ENCODE measurements at regions not wholly inside any gene's neighbourhood (a gene's known extent, or its start where the extent isn't known, plus 50 kb on each side); places are given as distances from the start of the nearest gene placed in this dataset.

DNA sequence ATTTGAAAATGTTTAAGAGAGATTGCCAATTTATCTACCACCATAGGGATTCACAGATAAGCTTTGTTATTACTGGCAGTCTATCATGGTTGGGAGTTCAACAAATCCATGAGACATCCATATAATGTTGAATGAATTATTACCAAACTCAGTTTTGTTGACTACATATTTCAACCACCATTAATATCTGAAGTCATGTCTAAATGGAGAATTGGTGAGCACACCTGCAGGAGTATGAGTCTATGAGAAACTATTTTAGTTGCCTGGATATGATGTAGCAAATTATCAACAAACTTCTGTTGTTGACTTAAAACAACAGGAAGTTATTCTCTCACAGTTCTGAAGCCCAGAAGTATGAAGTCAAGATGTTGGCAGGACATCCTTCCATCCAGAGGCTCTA is 126.8 kb upstream of the FBXL7 start:
- no peaks in the 10 kb centered on the region for H3K36me3 ChIP-seq (ENCODE audit: control insufficient read depth in 2 of 2, extremely low read depth in 1 of 2, insufficient read depth in 2 of 2, low read length in 2 of 2)
- no peaks in the 10 kb centered on the region for H3K27me3 ChIP-seq (ENCODE audit: control insufficient read depth, extremely low read depth, insufficient read depth, low read length)
- dilution Hi-C loops (cut with MboI; ENCODE audit: extremely low pct_ligation_motif_present, low sequenced_read_pairs), result no loop called here
- H3K9ac ChIP-seq (ENCODE audit: control insufficient read depth, extremely low read depth, insufficient read depth, low read length), result no peak overlapping the region
- no peaks in the 10 kb centered on the region for H4K20me1 ChIP-seq (ENCODE audit: control insufficient read depth, extremely low read depth, insufficient read depth, low read length)
- H3K4me2 ChIP-seq (ENCODE audit: control insufficient read depth, extremely low read depth, insufficient read depth, low read depth, low read length), result no peak overlapping the region
- no peaks in the 10 kb centered on the region for H3K4me1 ChIP-seq (ENCODE audit: control insufficient read depth, extremely low read depth, insufficient read depth, low read length)
- DNase-seq (ENCODE audit: low read depth, low spot score) (no peak), FAIRE-seq (no peak)
- no peak overlapping the region for H3K27ac ChIP-seq (ENCODE audit: control insufficient read depth, insufficient read depth, low read length)
- no peak overlapping the region for H2AFZ ChIP-seq (ENCODE audit: control insufficient read depth, low read length)
- TF ChIP-seq EZH2 (IDR thresholded peaks at IDR 0.05; ENCODE audit: low read length), result no peak
- TF ChIP-seq, protein P1, sequence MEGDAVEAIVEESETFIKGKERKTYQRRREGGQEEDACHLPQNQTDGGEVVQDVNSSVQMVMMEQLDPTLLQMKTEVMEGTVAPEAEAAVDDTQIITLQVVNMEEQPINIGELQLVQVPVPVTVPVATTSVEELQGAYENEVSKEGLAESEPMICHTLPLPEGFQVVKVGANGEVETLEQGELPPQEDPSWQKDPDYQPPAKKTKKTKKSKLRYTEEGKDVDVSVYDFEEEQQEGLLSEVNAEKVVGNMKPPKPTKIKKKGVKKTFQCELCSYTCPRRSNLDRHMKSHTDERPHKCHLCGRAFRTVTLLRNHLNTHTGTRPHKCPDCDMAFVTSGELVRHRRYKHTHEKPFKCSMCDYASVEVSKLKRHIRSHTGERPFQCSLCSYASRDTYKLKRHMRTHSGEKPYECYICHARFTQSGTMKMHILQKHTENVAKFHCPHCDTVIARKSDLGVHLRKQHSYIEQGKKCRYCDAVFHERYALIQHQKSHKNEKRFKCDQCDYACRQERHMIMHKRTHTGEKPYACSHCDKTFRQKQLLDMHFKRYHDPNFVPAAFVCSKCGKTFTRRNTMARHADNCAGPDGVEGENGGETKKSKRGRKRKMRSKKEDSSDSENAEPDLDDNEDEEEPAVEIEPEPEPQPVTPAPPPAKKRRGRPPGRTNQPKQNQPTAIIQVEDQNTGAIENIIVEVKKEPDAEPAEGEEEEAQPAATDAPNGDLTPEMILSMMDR (optimal IDR thresholded peaks at IDR 0.05 in 1 of 3, IDR thresholded peaks at IDR 0.05 in 1 of 3, conservative IDR thresholded peaks at IDR 0.05 in 1 of 3; ENCODE audit: extremely low read depth in 1 of 3, insufficient read depth in 2 of 3, low read length in 3 of 3), result no peak
- H3K9me3 ChIP-seq (ENCODE audit: control insufficient read depth, low read depth, low read length), result peaks cover 2% of the 10 kb centered on the region
- H3K9me1 ChIP-seq (ENCODE audit: control insufficient read depth, extremely low read depth, insufficient read depth, low read length), result no peaks in the 10 kb centered on the region
- no peak overlapping the region for H3K4me3 ChIP-seq (ENCODE audit: control insufficient read depth in 2 of 3, extremely low read depth in 1 of 3, insufficient read depth in 2 of 3, low read depth in 1 of 3, low read length in 3 of 3)
- no peaks in the 10 kb centered on the region for H3K79me2 ChIP-seq (ENCODE audit: control insufficient read depth, insufficient read depth, low read length)

DNA sequence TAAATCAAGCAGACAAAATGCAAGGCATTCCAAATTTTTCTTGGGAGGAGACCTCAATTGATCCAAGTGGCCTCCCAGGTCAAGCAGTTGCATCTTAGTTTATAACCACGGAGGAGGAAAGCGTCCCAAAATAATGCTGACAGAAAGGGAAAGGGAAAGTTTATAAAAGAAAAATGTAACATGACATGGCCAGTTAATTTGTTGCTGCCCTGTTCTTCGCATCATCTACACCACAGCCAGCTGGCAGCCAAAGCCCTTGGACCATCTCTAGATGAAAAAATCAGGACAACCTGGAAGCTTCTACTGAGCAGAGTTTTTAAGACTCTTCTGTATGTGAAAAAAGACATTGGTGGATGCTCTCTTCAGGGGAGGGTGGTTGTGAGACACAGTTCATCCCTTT is 128.8 kb upstream of the FBXL7 start:
- Histone ChIP-seq H4K20me1 (ENCODE audit: control insufficient read depth, extremely low read depth, insufficient read depth, low read length) (no peaks in the 10 kb centered on the region), H3K36me3 (ENCODE audit: control insufficient read depth in 2 of 2, extremely low read depth in 1 of 2, insufficient read depth in 2 of 2, low read length in 2 of 2) (no peaks in the 10 kb centered on the region), H3K9ac (ENCODE audit: control insufficient read depth, extremely low read depth, insufficient read depth, low read length) (no peak overlapping the region), H3K27ac (ENCODE audit: control insufficient read depth, insufficient read depth, low read length) (no peak overlapping the region), H3K9me3 (ENCODE audit: control insufficient read depth, low read depth, low read length) (peaks cover 2% of the 10 kb centered on the region), H3K4me1 (ENCODE audit: control insufficient read depth, extremely low read depth, insufficient read depth, low read length) (no peaks in the 10 kb centered on the region), H3K79me2 (ENCODE audit: control insufficient read depth, insufficient read depth, low read length) (no peaks in the 10 kb centered on the region), H3K27me3 (ENCODE audit: control insufficient read depth, extremely low read depth, insufficient read depth, low read length) (no peaks in the 10 kb centered on the region), H3K4me2 (ENCODE audit: control insufficient read depth, extremely low read depth, insufficient read depth, low read depth, low read length) (no peak overlapping the region), H3K4me3 (ENCODE audit: control insufficient read depth in 2 of 3, extremely low read depth in 1 of 3, insufficient read depth in 2 of 3, low read depth in 1 of 3, low read length in 3 of 3) (no peak overlapping the region), H3K9me1 (ENCODE audit: control insufficient read depth, extremely low read depth, insufficient read depth, low read length) (no peaks in the 10 kb centered on the region), H2AFZ (ENCODE audit: control insufficient read depth, low read length) (no peak overlapping the region)
- DNase-seq (ENCODE audit: low read depth, low spot score) (no peak), FAIRE-seq (no peak)
- no peak for TF ChIP-seq EZH2 (IDR thresholded peaks at IDR 0.05; ENCODE audit: low read length)
- TF ChIP-seq, protein P1 (optimal IDR thresholded peaks at IDR 0.05 in 1 of 3, IDR thresholded peaks at IDR 0.05 in 1 of 3, conservative IDR thresholded peaks at IDR 0.05 in 1 of 3; ENCODE audit: extremely low read depth in 1 of 3, insufficient read depth in 2 of 3, low read length in 3 of 3), result no peak
- dilution Hi-C loops (cut with MboI; ENCODE audit: extremely low pct_ligation_motif_present, low sequenced_read_pairs), result no loop called here
